Stimulated activated CD4-positive, alpha-beta T cell treated with anti-CD3 and anti-CD28 coated beads, Interleukin-2, amount 100 ng/mL, for 24 hours (primary cell): ENCODE measurements at regions not wholly inside any gene's neighbourhood (a gene's known extent, or its start where the extent isn't known, plus 50 kb on each side); places are given as distances from the start of the nearest gene placed in this dataset.

Experiments used
- DNase-seq, 2 donors: peaks; one replicate each; pipeline ENCODE4 v3.0.0-alpha.2; 2020

DNA sequence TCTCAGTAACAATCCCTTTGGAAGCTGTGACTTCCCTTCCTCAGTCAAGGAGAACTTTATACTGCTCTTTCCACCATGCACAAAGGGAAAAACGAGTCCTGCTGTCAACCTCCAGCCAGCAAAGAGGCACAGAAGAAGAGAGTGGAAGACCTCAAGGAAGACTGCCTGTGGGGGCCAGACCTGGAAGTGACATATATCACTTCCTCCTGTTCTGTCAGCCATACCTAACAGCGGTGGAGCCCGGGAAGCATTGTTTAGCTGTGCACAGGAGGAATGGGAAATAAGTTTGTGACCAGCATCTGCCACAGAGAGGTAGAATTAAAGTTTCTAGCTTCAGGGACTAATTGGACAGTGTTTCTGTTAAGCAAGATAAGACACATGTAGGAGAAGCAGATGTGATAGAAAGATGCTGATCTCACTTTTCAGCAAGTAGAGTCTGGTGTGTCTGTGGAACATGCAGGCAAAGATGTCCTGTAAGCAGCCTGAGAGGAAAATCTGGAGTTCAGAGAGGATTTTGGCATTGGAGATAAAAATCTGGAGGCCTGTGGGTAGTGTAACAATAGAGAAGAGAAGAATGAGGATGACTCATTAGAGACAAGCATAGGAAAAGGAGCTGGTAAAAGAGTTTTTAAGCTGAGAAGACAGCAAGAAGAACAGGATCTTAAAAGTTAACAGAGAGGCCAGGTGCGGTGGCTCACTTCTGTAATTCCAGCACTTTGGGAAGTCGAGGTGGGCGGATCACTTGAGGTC, 141.6 kb upstream of the CPSF6 start:
- no peak for DNase-seq

DNA sequence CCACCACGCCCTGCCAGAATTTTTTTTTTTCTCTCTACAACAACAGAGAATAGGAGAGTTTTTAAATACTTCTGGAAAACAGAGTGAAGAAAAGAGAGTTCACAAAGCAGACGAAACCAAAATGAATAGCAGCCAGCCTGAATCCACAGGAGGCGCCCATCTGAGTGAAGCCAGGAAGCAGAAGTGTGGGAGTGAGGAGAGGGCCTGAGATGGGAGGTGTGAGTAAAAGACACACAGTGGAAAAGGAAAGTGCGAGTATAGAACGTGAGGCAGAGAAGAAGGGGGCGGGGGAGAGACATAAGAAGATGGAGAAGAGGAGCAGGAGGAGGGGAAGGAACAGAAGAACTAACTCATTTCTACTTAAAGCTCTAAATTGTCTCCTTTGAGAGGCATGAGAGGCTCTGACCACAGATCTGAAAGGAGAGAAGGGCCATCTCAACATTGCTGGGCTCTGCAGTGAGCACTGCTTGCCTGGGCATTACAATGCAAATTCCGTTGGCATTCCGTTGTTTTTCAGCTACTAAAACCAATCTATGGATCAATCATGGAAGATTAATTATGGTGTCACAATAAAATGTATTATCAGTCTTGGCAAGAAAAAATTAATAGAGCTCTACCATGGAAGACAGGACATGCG, 140.1 kb upstream of the CPSF6 start:
- peak in 1 of 2 donors; percentile 8 for DNase-seq

- no peak for DNase-seq
Measured at GRCh38 chr12:69101505-69101904, 137.9 kb upstream of the CPSF6 start.

DNA sequence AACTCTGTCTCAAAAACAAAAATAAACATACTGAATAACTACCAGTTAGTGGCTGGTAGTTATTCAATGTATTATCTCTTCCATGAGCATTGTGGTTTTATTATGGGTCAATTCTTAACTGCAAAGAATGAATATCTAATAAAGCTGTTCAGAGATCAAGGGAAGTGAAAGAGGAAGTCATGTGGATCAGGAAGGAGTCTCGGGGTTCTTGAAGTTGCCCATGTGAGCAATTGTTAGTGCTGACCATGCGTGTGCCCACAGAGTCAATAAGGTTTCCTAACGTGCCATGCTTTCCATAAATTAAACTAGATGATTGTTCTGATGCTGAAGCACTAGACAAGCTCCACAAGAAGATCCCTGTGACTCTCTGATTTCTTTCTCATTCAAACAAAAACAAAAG, 136.5 kb upstream of the CPSF6 start:
- DNase-seq, result no peak

- DNase-seq, result no peak
Measured at GRCh38 chr12:69105101-69105962, 134.0 kb upstream of the CPSF6 start.

- no peak for DNase-seq
Measured at GRCh38 chr12:69106482-69107118, 132.8 kb upstream of the CPSF6 start.

- DNase-seq, result no peak
Measured at GRCh38 chr12:69107541-69107940, 131.8 kb upstream of the CPSF6 start.

- no peak for DNase-seq
Measured at GRCh38 chr12:69108037-69108436, 131.3 kb upstream of the CPSF6 start.

GRCh38 chr12:69112616-69113015, 126.8 kb upstream of the CPSF6 start:
- DNase-seq, result no peak

- no peak for DNase-seq
Measured at GRCh38 chr12:69115099-69115498, 124.3 kb upstream of the CPSF6 start.

DNA sequence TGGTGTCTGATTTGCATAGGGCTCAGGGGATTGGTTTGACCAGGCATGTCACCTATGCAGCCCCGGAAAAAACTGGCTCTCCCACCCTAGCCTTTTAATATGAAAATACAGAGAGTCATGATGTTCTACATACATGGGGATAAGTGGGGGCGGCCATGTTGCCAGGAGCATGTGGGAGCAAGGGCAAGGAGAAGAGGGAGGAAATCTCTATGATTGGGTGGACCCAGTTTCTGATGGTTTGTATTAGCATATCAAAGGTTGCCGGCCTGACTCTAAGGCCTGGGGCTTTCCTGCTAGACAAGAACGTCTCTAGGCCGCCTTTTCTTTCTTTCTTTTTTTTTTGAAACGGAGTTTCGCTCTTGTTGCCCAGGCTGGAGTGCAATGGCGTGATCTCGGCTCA, 123.4 kb upstream of the CPSF6 start:
- no peak for DNase-seq

DNA sequence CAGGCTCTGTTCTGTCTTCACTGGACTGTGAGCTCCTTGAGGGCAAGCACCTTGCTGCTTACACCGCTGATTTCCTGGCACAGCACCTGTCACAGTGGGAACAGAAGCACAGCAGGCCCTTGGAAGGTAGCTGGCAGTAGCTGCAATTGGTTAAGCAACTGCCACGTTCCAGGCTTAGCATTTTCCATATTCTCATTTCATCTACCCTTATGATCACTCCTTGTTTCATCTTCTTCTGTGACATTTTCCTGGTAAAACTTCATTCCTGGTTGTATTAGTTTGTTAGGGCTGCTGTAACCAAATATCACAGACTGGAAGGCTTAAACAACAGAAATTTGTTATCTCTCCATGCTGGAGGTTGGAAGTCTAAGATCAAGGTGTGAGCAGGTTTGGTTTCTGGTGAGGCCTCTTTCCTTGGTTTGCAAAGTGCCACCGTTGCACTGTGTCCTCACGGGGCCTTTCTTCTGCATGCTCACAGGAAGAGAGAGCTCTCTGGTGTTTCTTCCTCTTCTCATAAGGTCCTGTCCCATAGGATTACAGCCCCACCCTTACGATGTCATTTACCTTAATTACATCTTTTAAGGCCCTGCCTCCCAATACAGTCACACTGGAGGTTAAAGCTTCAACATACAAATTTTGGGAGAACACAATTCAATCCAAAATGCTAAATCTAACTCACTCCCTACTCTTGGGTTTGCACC, 121.7 kb upstream of the CPSF6 start:
- no peak for DNase-seq

DNA sequence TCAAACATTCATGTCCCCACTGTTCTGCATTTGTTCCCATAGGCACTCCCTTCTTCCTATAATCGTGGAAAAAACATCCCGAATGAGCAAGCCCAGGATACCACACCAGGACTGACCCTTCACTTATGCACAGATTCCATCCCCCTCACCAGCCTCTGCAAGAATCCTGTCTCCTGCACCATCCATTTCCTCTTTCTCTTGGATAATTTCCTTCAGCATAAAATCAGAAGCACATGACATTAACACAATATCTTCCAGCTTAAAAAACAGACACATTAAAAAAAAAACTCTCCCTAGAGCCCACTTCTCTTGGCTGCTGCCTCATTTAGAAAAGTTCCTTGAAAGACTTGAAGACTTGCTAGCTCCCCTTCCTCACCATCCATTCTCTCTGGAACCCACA, 120.9 kb upstream of the CPSF6 start:
- no peak for DNase-seq

GRCh38 chr12:69119770-69120169, 119.6 kb upstream of the CPSF6 start:
- no peak for DNase-seq

GRCh38 chr12:69120354-69120753, 119.0 kb upstream of the CPSF6 start:
- no peak for DNase-seq

GRCh38 chr12:69123311-69123710, 116.1 kb upstream of the CPSF6 start:
- DNase-seq, result no peak

- no peak for DNase-seq
Measured at GRCh38 chr12:69123919-69124638, 115.3 kb upstream of the CPSF6 start.

DNA sequence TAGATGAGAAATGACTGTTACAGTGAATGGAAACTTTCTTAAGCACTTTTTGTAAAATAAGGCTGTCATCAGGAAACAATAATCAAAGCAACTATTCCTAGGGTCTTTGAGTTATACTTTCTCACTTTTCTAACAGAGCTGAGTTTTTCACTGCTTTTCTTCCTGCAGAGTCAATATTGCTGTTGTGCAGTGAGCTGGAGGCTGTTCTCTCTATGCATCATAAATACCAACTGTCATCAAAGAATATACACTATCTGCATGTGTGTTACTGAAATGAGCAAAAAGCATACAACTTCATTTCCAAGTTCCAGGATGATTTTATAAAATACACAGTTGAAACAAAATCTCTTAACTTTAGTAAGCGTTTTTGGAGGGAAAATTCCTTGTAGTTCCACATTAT, 110.4 kb upstream of the CPSF6 start:
- no peak for DNase-seq

GRCh38 chr12:69129564-69129963, 109.8 kb upstream of the CPSF6 start:
- no peak for DNase-seq

GRCh38 chr12:69130064-69130463, 109.3 kb upstream of the CPSF6 start:
- no peak for DNase-seq

- no peak for DNase-seq
Measured at GRCh38 chr12:69131077-69131476, 108.3 kb upstream of the CPSF6 start.
